NCI-H146 treated with DMSO at 0.1 percent for 48 hours (cell line): ENCODE measurements at regions not wholly inside any gene's neighbourhood (a gene's known extent, or its start where the extent isn't known, plus 50 kb on each side); places are given as distances from the start of the nearest gene placed in this dataset.
"Not testable (repeated sequence)": the region's sequence is repeated elsewhere in the genome, so short reads cannot be mapped to it uniquely, and the experiment has no call there.

Experiments
- DNase-seq: peaks from one replicate; lab custom pipeline; 2025; ENCODE audit not compliant: unreplicated experiment; lab: John Stamatoyannopoulos, UW

- DNase-seq, result no peak
Observed at GRCh38 chr11:98185245-98185644, 835.5 kb upstream of the CNTN5 start.

- DNase-seq, result no peak
Observed at GRCh38 chr11:98194611-98195010, 826.1 kb upstream of the CNTN5 start.

GRCh38 chr11:98195300-98195699 lies 825.4 kb upstream of the CNTN5 start:
- DNase-seq, result no peak

- no peak for DNase-seq
Observed at GRCh38 chr11:98207086-98207485, 813.7 kb upstream of the CNTN5 start.

GRCh38 chr11:98227278-98227677 lies 793.5 kb upstream of the CNTN5 start:
- no peak for DNase-seq

- DNase-seq, result no peak
Observed at GRCh38 chr11:98230678-98231077, 790.1 kb upstream of the CNTN5 start.

GRCh38 chr11:98234698-98235097 lies 786.1 kb upstream of the CNTN5 start:
- no peak for DNase-seq

- no peak for DNase-seq
Observed at GRCh38 chr11:98243897-98244296, 776.9 kb upstream of the CNTN5 start.

- no peak for DNase-seq
Observed at GRCh38 chr11:98260983-98261382, 759.8 kb upstream of the CNTN5 start.

- no peak for DNase-seq
Observed at GRCh38 chr11:98277251-98277912, 743.4 kb upstream of the CNTN5 start.

GRCh38 chr11:98289617-98290263 lies 731.0 kb upstream of the CNTN5 start:
- DNase-seq, result no peak

GRCh38 chr11:98296091-98296880 lies 724.5 kb upstream of the CNTN5 start:
- DNase-seq, result no peak

GRCh38 chr11:98300719-98301118 lies 720.0 kb upstream of the CNTN5 start:
- DNase-seq, result no peak

GRCh38 chr11:98307827-98308491 lies 712.8 kb upstream of the CNTN5 start:
- no peak for DNase-seq

GRCh38 chr11:98330306-98330705 lies 690.4 kb upstream of the CNTN5 start:
- DNase-seq, result not testable (repeated sequence)

- no peak for DNase-seq
Observed at GRCh38 chr11:98358551-98358950, 662.2 kb upstream of the CNTN5 start.

GRCh38 chr11:98365190-98365589 lies 655.6 kb upstream of the CNTN5 start:
- DNase-seq, result no peak

- DNase-seq, result no peak
Observed at GRCh38 chr11:98365941-98366340, 654.8 kb upstream of the CNTN5 start.

- no peak for DNase-seq
Observed at GRCh38 chr11:98390391-98390790, 630.4 kb upstream of the CNTN5 start.

- not testable (repeated sequence) for DNase-seq
Observed at GRCh38 chr11:98394500-98394899, 626.2 kb upstream of the CNTN5 start.

- DNase-seq, result no peak
Observed at GRCh38 chr11:98398508-98398907, 622.2 kb upstream of the CNTN5 start.

- no peak for DNase-seq
Observed at GRCh38 chr11:98409069-98409468, 611.7 kb upstream of the CNTN5 start.
